NCI-H2171 treated with DMSO at 0.1 percent for 48 hours (cell line): ENCODE measurements at regions not wholly inside any gene's neighbourhood (a gene's known extent, or its start where the extent isn't known, plus 50 kb on each side); places are given as distances from the start of the nearest gene placed in this dataset.
"Not testable (repeated sequence)": the region's sequence is repeated elsewhere in the genome, so short reads cannot be mapped to it uniquely, and the experiment has no call there.

Experiments
- DNase-seq: peaks from one replicate; lab custom pipeline; 2025; lab: John Stamatoyannopoulos, UW

- DNase-seq, result no peak
These were observed 313.6 kb downstream of the TBC1D32 start for GRCh38 chr6:121020656-121021055.

DNA sequence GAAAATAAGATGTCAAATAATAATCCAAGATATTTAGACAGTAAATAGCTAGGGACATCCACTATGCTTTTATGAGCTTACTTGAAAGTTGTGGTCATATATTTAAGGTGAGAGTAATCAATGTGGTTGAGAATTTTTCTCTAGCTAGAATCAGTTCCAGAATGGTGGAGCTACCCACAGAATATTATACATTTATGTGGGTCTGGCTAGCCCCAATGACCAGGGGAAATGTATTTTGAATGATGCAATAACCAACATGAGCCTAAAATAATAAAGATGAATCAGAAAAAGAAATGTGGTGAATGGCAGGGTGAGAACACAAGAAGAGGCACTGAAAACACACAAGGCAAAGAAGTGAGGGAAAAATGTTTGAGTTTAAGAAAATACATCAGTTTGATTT is 325.7 kb downstream of the TBC1D32 start:
- DNase-seq, result no peak

DNA sequence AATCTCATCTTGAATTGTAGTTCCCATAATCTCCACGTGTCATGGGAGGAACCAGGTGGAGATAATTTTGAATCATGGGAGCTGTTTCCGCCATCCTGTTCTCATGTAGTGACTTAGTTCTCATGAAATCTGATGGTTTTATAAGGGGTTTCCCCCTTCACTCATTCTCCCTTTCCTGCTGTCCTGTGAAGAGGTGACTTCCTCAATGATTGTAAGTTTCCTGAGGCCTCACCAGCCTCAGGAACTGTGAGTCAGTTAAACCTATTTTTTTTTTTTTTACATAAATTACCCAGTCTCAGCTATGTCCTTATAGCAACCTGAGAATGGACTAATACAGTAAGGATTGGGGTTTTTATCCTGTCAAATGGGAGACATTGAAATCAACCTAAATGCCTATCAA is 328.3 kb downstream of the TBC1D32 start:
- DNase-seq, result no peak

GRCh38 chr6:121000381-121000780 is 333.9 kb downstream of the TBC1D32 start:
- DNase-seq, result no peak

DNA sequence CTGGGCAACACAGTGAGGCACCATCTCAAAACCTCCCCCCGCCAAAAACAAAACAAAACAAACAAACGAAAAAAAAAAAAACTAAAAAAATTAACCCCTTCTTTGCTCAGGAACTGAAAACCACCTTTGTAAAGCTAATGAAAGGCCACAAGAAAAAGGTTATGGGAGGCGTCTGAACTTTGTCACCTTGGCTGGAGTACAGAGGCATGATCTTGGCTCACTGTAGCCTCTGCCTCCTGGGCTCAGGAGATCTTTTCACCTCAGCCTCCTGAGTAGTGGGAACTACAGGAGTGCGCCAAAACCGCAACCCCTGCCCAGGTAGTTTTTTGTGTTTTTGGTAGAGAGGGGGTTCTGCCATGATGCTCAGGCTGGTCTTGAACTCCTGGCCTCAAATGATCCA is 337.9 kb downstream of the TBC1D32 start:
- no peak for DNase-seq

- no peak for DNase-seq
These were observed 339.7 kb downstream of the TBC1D32 start for GRCh38 chr6:120994573-120994967.

DNA sequence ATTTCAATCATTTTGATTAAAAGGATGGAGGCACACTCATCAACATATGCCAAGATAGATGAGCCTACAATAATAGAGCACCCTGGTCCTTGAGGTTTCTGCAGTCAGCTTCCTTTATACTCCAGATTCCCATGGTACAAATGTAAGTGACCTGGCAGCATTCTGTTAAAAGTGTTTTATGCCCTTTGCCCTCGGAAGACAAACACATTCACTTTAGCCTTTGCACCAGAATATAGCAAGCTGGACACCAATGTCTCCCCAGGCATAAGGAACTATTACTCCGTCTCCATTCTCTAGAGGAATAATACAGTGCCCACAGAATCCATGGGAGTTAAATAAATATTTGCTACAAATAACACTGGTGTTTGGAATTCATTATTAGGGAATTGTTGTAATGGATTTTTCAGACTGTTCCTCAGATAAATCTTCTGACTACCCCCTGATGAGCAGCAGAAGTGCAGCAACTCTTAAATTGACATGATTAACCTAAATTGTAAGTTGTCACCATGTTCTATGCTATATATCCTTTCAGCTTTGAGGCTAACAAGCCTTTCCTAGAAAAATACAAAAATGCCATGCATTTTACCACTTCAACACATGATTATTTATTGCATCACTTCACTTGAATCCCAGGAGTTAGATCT is 340.2 kb downstream of the TBC1D32 start:
- DNase-seq, result no peak

DNA sequence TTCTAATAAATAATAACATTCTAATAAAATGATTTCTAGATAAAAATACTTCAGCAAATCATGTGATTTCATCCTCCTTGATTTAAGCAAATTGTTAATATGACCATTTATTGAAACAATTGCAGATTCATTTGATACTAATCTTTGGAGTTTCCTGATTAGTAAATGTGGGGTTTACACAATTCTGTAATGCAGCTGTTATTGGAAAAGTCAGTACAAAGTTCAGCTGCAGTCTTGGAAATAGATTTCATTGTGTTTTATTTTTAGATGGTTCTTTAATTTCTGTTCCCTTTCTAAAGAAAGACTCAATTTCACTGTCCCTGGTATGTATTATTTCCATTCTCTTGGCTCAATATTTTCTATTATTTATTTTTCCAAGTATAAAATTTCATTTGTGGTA is 342.0 kb downstream of the TBC1D32 start:
- no peak for DNase-seq

GRCh38 chr6:120990866-120991265 is 343.4 kb downstream of the TBC1D32 start:
- DNase-seq, result no peak

DNA sequence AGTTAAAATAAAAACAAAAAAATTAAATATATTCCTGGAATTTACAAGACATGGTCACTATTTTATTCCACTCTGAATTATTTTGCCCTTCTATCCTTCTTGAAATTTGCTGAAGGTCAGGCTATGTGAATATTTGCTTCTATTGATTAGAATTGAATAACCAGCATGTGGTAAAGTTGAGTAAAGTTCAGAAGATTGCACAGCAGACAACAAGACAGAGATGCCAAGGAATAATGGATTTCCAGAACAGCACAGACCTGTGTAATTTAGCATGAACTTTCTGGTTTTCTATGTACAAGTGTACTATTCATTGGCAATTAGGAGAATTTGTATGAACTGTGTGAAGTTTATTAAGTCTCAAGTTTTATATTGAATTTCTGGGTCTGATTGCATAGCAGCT is 352.4 kb downstream of the TBC1D32 start:
- no peak for DNase-seq

GRCh38 chr6:120966321-120966720 is 368.0 kb downstream of the TBC1D32 start:
- DNase-seq, result no peak

DNA sequence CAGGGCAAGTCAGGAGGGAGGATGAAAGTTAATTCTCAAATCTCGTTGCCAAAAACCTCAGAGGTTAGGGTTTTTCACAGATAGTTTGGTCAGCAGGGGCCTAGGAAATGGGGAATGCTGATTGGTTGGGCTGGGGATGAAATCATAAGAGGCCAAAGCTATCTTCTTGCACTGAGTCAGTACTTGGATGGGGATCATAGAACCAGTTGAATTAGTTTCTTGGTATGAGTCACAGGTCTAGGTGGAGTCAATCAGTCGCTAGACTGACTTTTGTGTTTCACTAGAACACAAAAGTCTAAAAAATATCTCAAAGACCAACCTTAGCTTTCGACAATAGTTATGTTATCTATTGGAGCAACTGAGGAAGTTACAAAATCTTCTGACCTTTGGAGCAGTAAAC is 368.5 kb downstream of the TBC1D32 start:
- no peak for DNase-seq

GRCh38 chr6:120960761-120961160 is 373.5 kb downstream of the TBC1D32 start:
- no peak for DNase-seq

DNA sequence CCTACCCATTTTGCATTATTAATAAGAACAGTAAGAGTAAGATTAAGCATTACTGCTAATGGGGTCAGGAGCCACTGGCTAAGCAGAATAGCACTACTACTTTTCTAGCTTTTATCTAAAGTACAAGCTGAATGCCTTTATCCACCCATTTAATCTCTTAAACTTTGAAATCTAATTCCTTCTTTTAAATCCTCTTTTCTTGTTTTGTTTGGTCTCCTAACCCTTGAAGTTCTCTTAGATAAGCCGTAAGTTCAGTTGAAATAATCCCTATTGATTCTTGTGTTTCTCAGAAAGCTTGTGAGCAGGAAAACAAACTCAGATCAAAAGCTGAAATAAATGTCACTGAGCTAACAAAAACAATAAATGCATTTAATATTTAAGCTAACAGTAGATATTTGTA is 380.2 kb downstream of the TBC1D32 start:
- DNase-seq, result no peak

- DNase-seq, result no peak
These were observed 383.0 kb downstream of the TBC1D32 start for GRCh38 chr6:120951258-120951657.

- DNase-seq, result no peak
These were observed 387.2 kb downstream of the TBC1D32 start for GRCh38 chr6:120947111-120947510.

DNA sequence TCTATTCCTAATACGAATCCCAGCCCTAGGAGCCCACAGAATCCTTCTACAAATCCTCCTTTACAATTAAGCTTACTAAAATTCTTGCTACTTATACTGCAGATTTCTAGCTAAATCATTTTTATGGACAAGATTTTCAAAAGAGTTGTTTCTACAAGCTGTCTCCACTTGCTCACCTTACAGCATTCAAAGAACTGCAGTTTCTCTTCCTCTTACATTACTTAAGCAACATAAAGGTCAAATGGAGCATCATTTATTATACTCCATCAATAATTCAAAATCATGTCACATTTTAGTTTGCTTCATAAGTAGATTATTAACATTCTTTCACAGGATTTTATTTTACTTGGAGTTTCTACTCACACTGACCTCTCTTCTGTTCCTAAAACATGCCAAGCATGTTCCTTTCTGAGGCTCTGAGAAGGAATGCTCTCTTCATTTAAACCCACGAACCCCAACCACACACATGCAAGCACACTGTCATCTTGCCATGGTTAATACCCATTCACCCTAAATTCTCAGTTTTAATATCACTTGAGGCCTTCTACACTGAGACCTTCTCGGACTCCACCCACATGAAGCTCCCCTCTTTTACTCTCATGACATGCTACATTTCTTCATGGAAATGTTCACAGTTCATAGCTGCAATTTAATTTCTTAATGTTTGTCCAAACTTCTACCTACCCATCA is 388.2 kb downstream of the TBC1D32 start:
- DNase-seq, result no peak

GRCh38 chr6:120938876-120939472 is 395.3 kb downstream of the TBC1D32 start:
- no peak for DNase-seq

- no peak for DNase-seq
These were observed 396.0 kb downstream of the TBC1D32 start for GRCh38 chr6:120938164-120938875.

- no peak for DNase-seq
These were observed 398.4 kb downstream of the TBC1D32 start for GRCh38 chr6:120935908-120936307.

- no peak for DNase-seq
These were observed 399.3 kb downstream of the TBC1D32 start for GRCh38 chr6:120935016-120935415.

GRCh38 chr6:120931520-120932180 is 402.6 kb downstream of the TBC1D32 start:
- DNase-seq, result not testable (repeated sequence)
